ENCODE measurements at regions not wholly inside any gene's neighbourhood (a gene's known extent, or its start where the extent isn't known, plus 50 kb on each side); places are given as distances from the start of the nearest gene placed in this dataset.
"Not testable (repeated sequence)": the region's sequence is repeated elsewhere in the genome, so short reads cannot be mapped to it uniquely, and the experiment has no call there.

GRCh38 chr3:106473576-106474475 lies 605.0 kb upstream of the CBLB start:
- peak; percentile 63 to 85 for ATAC-seq

- ATAC-seq, result no peak
Observed at GRCh38 chr3:106482451-106482850, 613.6 kb upstream of the CBLB start.

GRCh38 chr3:106485217-106485616 lies 616.4 kb upstream of the CBLB start:
- no peak for ATAC-seq

DNA sequence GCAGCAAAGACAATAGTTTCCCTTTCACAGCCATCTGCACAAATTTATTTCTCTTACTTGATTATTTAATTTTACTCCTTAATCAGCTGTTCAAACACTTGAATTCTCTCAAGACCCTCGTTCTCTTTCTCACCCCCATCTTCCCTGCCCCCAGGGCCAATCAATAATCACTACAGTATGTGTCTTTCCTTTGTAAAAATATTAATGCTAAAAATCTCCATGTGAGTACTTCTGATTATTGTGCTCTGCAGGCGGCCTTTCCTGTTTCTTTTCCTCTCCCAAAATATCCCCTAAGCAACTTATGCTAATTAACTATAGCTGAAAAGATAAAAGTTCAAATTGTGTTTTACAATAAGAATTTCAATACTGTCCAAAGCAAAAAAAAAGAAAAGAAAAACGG lies 617.0 kb upstream of the CBLB start:
- ATAC-seq, result no peak

GRCh38 chr3:106486945-106487639 lies 618.3 kb upstream of the CBLB start:
- not testable (repeated sequence) for ATAC-seq

- no peak for ATAC-seq
Observed at GRCh38 chr3:106488331-106488730, 619.5 kb upstream of the CBLB start.

DNA sequence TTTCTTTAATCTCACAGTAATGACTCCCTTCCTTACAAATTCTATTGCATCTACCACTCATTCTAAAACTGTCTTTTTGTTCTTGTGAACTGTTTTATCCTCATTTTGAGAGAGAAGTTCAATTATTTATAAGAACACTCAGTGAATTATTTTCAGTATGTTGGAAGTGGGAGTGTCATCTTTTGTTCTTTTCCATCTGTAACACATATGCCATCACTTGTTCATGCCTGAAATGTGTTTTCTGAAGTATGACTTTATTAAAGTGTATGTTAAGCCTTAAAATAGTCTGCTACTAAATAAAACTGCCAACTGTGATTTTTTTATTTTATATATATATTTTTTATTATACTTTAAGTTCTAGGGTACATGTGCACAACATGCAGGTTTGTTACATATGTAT lies 623.0 kb upstream of the CBLB start:
- ATAC-seq, result no peak

DNA sequence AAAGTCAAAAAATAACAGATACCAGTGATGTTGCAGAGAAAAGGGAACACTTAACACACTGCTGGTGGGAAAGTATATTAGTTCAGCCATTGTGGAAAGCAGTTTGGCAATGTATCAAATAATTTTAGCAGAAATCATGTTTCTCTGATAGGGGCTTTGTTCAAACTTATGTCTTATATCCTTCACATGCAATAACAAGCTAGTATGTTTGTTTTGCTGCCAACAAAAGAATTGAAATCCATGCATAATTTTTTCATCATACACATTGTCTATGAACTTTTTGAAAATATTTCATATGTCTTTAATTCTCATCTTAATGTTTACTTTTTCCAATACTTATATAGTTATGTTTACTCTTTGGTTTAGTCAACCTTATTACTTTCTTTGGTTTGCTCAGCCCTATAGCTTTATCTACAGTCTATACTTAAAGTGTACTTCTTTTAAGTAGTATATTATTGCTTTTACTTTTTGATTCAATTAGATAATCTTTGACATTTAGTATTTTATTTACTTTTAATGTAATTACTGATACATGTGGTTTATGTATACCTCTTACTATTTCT lies 639.6 kb upstream of the CBLB start:
- ATAC-seq, result no peak

DNA sequence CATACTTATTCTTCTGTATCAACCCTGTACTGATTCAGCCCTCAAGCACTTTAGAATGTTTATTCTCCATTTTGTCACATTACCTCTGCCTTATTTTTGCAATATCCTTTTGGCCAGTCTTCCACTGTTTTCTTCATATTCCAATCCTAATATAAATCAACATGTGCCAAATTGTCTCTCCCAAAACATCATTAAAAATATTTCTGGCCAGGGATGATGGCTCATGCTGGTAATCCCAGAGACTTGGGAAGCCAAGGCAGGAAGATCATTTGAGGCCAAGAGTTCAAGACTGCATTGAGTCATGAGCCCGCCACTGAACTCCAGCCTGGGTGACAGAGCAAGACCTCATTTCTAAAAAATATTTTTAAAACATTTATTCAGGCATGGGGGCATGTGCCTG lies 641.4 kb upstream of the CBLB start:
- no peak for ATAC-seq

DNA sequence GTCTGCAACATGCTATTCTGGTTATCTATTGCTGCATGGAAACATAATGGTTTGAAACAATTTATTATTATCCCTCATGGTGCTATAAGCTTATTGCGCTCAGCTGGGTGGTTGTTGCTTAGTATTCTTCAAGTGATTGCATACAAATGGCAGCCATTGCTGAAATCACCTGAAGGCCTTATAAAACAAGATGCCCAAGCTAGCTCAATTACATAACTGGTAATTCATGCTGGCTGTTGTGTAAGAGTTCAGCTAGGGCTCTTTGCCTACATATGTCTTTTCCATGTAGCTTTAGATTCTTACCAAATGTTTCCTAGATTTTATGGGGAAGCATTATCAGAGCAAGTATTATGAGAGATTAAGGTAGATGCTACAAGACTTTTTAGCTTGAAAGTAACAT lies 644.0 kb upstream of the CBLB start:
- ATAC-seq, result no peak

GRCh38 chr3:106514431-106514830 lies 645.6 kb upstream of the CBLB start:
- no peak for ATAC-seq

DNA sequence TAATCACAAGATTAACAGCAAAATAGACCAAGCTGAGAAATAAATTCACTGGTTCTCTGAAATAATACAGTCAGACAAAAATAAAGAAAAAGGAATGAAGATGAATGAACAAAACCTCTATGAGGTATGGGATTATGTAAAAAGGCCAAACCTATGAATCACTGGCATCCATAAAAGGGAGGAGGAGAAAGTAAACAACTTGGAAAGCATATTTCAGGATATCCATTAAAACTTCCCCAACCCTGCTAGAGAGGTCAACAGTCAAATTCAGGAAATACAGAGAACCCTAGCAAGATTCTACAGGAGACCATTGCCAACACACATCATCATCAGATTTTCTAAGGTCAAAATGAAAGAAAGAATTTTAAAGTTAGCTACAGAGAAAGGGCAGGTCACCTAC lies 649.7 kb upstream of the CBLB start:
- no peak for ATAC-seq

- ATAC-seq, result no peak
Observed at GRCh38 chr3:106522397-106522796, 653.6 kb upstream of the CBLB start.

DNA sequence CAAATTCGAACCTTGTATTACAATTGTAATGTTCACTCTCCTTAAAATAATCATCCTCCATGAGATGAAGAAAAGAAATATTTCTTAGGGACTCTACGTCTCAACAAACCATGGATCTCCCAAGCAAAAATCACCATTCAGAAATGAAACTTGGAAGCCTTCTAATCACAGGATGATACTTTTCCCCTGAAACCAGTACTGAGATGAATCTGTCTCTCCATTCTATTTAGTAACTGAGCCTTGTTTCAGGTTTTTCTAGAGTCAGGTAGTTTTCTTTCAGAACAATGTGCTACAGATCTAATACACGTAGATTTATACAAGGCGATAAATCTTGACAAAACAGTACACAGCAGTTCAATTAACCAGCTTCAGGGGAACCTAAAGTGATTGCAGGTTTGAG lies 660.1 kb upstream of the CBLB start:
- ATAC-seq, result no peak

GRCh38 chr3:106529738-106530137 lies 660.9 kb upstream of the CBLB start:
- peak; percentile 32 to 55 for ATAC-seq

- ATAC-seq, result no peak
Observed at GRCh38 chr3:106530367-106530766, 661.6 kb upstream of the CBLB start.

GRCh38 chr3:106531771-106532329 lies 663.0 kb upstream of the CBLB start:
- not testable (repeated sequence) for ATAC-seq

DNA sequence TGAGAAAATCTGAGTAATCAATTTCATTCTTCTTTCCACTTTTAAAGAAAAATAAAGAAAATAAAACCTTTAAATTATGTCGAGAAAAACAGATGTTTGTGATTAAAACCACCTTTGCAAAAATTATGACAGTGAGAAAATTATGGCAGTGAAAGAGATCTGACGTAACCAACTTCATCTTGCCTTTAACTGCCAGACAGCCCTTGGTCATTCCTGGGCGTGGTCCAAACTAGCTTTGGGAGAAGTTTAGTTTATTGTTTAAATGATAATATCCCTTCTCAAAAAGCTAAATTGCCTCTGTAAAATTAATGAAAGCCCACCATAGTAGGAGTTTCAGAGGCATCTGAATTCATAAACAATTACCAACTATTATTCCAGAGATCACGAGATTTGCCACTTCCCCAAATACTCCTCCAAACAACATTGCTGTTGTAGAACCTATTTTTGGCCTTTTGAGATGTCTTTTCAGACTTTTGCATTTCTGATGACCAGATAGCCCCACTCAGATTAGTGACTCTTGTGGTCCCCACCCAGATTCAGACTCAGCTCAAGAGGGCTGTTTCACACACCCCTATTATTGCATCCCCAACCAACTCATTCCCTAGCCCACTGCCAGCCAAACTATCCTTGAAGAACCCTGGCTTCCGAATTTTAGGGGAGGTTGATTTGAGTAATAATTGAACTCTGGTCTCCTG lies 664.4 kb upstream of the CBLB start:
- ATAC-seq, result no peak

DNA sequence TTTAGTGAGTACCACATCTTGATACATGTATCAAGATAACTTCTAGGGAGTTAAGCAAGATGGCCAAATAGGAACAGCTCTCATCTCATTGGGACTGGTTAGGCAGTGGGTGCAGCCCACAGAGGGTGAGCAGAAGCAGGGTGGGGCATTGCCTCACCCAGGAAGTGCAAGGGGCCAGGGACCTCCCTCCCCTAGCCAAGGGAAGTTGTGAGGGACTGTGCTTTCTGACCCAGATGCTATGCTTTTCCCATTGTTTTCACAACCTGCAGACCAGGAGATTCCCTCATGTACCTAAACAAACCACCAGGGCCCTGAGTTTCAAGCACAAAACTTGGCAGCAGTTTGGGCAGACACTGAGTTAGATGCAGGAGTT lies 665.0 kb upstream of the CBLB start:
- no peak for ATAC-seq

DNA sequence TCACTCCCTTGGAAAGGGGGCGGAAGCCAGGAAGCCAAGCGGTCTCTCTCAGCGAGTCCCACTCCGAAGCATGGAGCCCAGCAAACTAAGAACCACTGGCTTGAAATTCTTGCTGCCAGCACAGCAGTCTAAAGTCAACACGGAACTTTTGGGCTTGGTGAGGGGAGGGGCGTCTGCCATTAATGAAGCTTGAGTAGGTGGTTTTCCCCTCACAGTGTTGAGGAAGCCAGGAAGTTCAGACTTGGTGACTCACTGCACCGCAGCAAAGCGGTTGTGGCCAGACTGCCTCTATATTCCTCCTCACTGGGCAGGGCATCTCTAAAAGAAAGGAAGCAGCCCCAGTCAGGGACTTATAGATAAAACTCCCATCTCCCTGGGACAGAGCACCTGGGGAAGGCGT lies 665.4 kb upstream of the CBLB start:
- peak; percentile 83 to 85 for ATAC-seq

DNA sequence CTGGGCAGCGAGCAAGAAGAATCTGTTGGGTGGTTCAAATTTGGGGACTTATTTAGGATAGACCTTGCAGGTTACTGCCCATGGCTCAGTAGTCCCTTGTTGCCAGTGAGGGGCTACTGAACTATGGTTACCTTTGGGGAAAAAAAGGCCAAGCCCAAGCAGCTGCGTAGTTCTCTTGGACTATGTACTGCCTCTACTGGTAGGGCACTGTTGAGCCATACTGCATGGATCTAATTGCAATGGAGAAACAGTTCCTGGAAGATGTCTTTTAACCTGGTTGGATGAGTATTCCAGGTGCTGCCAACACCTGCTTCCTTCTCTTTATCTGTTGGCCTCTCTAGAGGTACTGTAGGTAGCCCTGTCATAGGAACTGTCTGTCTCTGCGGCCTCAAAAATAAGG lies 671.9 kb upstream of the CBLB start:
- ATAC-seq, result no peak

- ATAC-seq, result no peak
Observed at GRCh38 chr3:106542101-106542769, 673.4 kb upstream of the CBLB start.

Measured in activated CD4-positive, CD25-positive, alpha-beta regulatory T cell treated with anti-CD3 and anti-CD28 coated beads, Interleukin-2, amount 50 U/mL, for 24 hours (primary cell).